ENCODE measurements at regions not wholly inside any gene's neighbourhood (a gene's known extent, or its start where the extent isn't known, plus 50 kb on each side); places are given as distances from the start of the nearest gene placed in this dataset.

- TF ChIP-seq CTCF (IDR thresholded peaks at IDR 0.05; ENCODE audit: extremely low read depth, missing control alignments): no peak
- no peak for DNase-seq (ENCODE audit: low spot score)
These were observed 206.2 kb downstream of the FSCB start for GRCh38 chr14:44300916-44301315.

- DNase-seq (ENCODE audit: low spot score): no peak
- no peak for TF ChIP-seq CTCF (IDR thresholded peaks at IDR 0.05; ENCODE audit: extremely low read depth, missing control alignments)
These were observed 209.6 kb downstream of the FSCB start for GRCh38 chr14:44297437-44297836.

- no peak for DNase-seq (ENCODE audit: low spot score)
- no peak for TF ChIP-seq CTCF (IDR thresholded peaks at IDR 0.05; ENCODE audit: extremely low read depth, missing control alignments)
These were observed 215.6 kb downstream of the FSCB start for GRCh38 chr14:44291366-44291915.

- no peak for DNase-seq (ENCODE audit: low spot score)
- no peak for TF ChIP-seq CTCF (IDR thresholded peaks at IDR 0.05; ENCODE audit: extremely low read depth, missing control alignments)
These were observed 219.2 kb downstream of the FSCB start for GRCh38 chr14:44287858-44288257.

- no peak for DNase-seq (ENCODE audit: low spot score)
- no peak for TF ChIP-seq CTCF (IDR thresholded peaks at IDR 0.05; ENCODE audit: extremely low read depth, missing control alignments)
These were observed 220.9 kb downstream of the FSCB start for GRCh38 chr14:44286201-44286600.

- no peak for TF ChIP-seq CTCF (IDR thresholded peaks at IDR 0.05; ENCODE audit: extremely low read depth, missing control alignments)
- no peak for DNase-seq (ENCODE audit: low spot score)
These were observed 223.2 kb downstream of the FSCB start for GRCh38 chr14:44283836-44284235.

- no peak for DNase-seq (ENCODE audit: low spot score)
- TF ChIP-seq CTCF (IDR thresholded peaks at IDR 0.05; ENCODE audit: extremely low read depth, missing control alignments): no peak
These were observed 227.7 kb downstream of the FSCB start for GRCh38 chr14:44279357-44279756.

All from GM20000 (cell line).